HCT116 (cell line): ENCODE measurements at regions not wholly inside any gene's neighbourhood (a gene's known extent, or its start where the extent isn't known, plus 50 kb on each side); places are given as distances from the start of the nearest gene placed in this dataset.

ENCODE experiments used
- ATAC-seq: fragments of 200-7000 bp; cut with Tn5 transposase; 2 replicates; pipeline ENCODE4 v1.9.1; 2020; ENCODE audit warnings: mild to moderate bottlenecking, moderate library complexity
- BruUV-seq: library from RNA; stranded (reverse); fragments of 400-500 nt; replicated peaks from 2 replicates; lab custom pipeline; 2021; lab: Mats Ljungman, UMichigan
- CTCF ChIA-PET: fragments of 300-600 bp; sonication (Branson Sonifier 250); formaldehyde crosslinking; loops from one replicate; lab custom pipeline; 2021; ENCODE audit warnings: antibody characterized with exemption; lab: Charles Lee
- POLR2A ChIA-PET: fragments of 300-600, 350-600 bp; sonication (Branson Sonifier 250); formaldehyde crosslinking; loops from one replicate; lab custom pipeline; 2021; ENCODE audit warnings: antibody characterized with exemption; lab: Charles Lee
- RAD21 ChIA-PET, 2 experiments: fragments of 300-600 bp; sonication (Branson Sonifier 250); formaldehyde crosslinking; loops; one replicate each; lab custom pipeline; 2023; ENCODE audit warnings: low total read pairs in 2 of 2; ENCODE audit not compliant: uncharacterized antibody in 2 of 2, unreplicated experiment in 2 of 2, low non-redundant PET in 1 of 2; lab: Charles Lee
- DNase-seq: peaks from one replicate; pipeline ENCODE4 v3.0.0-alpha.2; 2010; ENCODE audit warnings: low read depth, low spot score
- H2AFZ ChIP-seq: fragments of 200-600 bp; shearing (Covaris generic), sonication (generic); 2 replicates; pipeline ENCODE4 v1.6.1; 2017; ENCODE audit warnings: low read depth, mixed run types, mixed read lengths, antibody characterized with exemption, low read length; ENCODE audit not compliant: poor library complexity, severe bottlenecking
- H3K27ac ChIP-seq: 2 replicates; pipeline ENCODE4 v1.5.1; 2012; ENCODE audit warnings: low read depth, low read length
- H3K27me3 ChIP-seq: fragments of 200-600 bp; sonication (generic); 2 replicates; pipeline ENCODE4 v1.6.1; 2016; ENCODE audit warnings: mixed run types, low read length, mixed read lengths; ENCODE audit not compliant: insufficient read depth
- H3K36me3 ChIP-seq, 2 experiments: fragments of 200-500 bp in 1 of 2; fragments of 200-600 bp in 1 of 2; sonication (Bioruptor generic) in 1 of 2; sonication (generic) in 1 of 2; 2 replicates each; pipeline versions ENCODE4 v1.5.1 to v1.6.1; 2014 to 2016; ENCODE audit warnings: low read length in 2 of 2, inconsistent platforms in 1 of 2, mixed read lengths in 1 of 2, mixed run types in 1 of 2; ENCODE audit not compliant: insufficient read depth in 2 of 2, control insufficient read depth in 1 of 2
- H3K4me1 ChIP-seq, 2 experiments: fragments of 200-600 bp in 1 of 2; sonication (generic) in 1 of 2; 2 replicates each; pipeline versions ENCODE4 v1.5.1 to v1.6.1; 2012 to 2017; ENCODE audit warnings: low read length in 2 of 2, inconsistent platforms in 1 of 2, mild to moderate bottlenecking in 1 of 2, mixed read lengths in 1 of 2, mixed run types in 1 of 2, moderate library complexity in 1 of 2; ENCODE audit not compliant: insufficient read depth in 2 of 2, control insufficient read depth in 1 of 2
- H3K4me2 ChIP-seq: fragments of 200-600 bp; sonication (generic); 2 replicates; pipeline ENCODE4 v1.6.1; 2017; ENCODE audit warnings: mixed run types, low read length, mixed read lengths
- H3K4me3 ChIP-seq, 2 experiments: fragments of 200-600 bp in 1 of 2; sonication (generic) in 1 of 2; replicated peaks in 1 of 2; 2 replicates each; pipeline ENCODE4 v1.5.1; 2011 to 2016; ENCODE audit warnings: low read length in 2 of 2, control low read depth in 1 of 2, low read depth in 1 of 2, mild to moderate bottlenecking in 1 of 2, mixed read lengths in 1 of 2, mixed run types in 1 of 2
- H3K79me2 ChIP-seq: fragments of 200-600 bp; sonication (generic); 2 replicates; pipeline ENCODE4 v1.6.1; 2017; ENCODE audit warnings: mild to moderate bottlenecking, mixed run types, low read length, moderate library complexity, mixed read lengths; ENCODE audit not compliant: insufficient read depth
- H3K9ac ChIP-seq: fragments of 200-600 bp; sonication (generic); 2 replicates; pipeline ENCODE4 v1.6.1; 2016; ENCODE audit warnings: low read length, mixed read lengths
- H3K9me2 ChIP-seq: fragments of 200-600 bp; sonication (generic), shearing (Covaris generic); 2 replicates; pipeline ENCODE4 v1.6.1; 2017; ENCODE audit warnings: mixed run types, mild to moderate bottlenecking, moderate library complexity; ENCODE audit not compliant: insufficient read depth
- H3K9me3 ChIP-seq, 2 experiments: fragments of 200-500 bp in 1 of 2; fragments of 200-600 bp in 1 of 2; sonication (Bioruptor generic) in 1 of 2; sonication (generic) in 1 of 2; 2 replicates each; pipeline ENCODE4 v1.6.1; 2014 to 2017; ENCODE audit warnings: low read length in 2 of 2, mixed read lengths in 2 of 2, inconsistent platforms in 1 of 2, low read depth in 1 of 2, mild to moderate bottlenecking in 1 of 2, mixed run types in 1 of 2, moderate library complexity in 1 of 2; ENCODE audit not compliant: control insufficient read depth in 1 of 2, insufficient read depth in 1 of 2
- H4K20me1 ChIP-seq: fragments of 200-600 bp; sonication (generic), shearing (Covaris generic); 2 replicates; pipeline ENCODE4 v1.6.1; 2017; ENCODE audit warnings: mixed run types, mild to moderate bottlenecking, moderate library complexity; ENCODE audit not compliant: insufficient read depth
- CBX3 ChIP-seq: IDR thresholded peaks from 2 replicates; pipeline ENCODE4 v1.6.1; 2012; ENCODE audit warnings: low read depth
- CTCF ChIP-seq, 3 experiments: fragments of 200-600 bp in 1 of 3; sonication (generic) in 1 of 3; IDR thresholded peaks in 2 of 3; conservative IDR thresholded peaks in 1 of 3; 2 replicates each; pipeline ENCODE4 v1.5.1; 2012 to 2017; ENCODE audit warnings: low read depth in 2 of 3, low read length in 2 of 3, antibody characterized with exemption in 1 of 3, borderline replicate concordance in 1 of 3, control low read depth in 1 of 3, mild to moderate bottlenecking in 1 of 3, mixed read lengths in 1 of 3, mixed run types in 1 of 3, moderate library complexity in 1 of 3; ENCODE audit not compliant: insufficient read depth in 1 of 3
- EGR1 ChIP-seq: IDR thresholded peaks from 2 replicates; pipeline ENCODE4 v1.6.1; 2012; ENCODE audit warnings: low read depth
- RAD21 ChIP-seq: IDR thresholded peaks from 2 replicates; pipeline ENCODE4 v1.6.1; 2012; ENCODE audit warnings: low read depth, mild to moderate bottlenecking
- SRF ChIP-seq: IDR thresholded peaks from 2 replicates; pipeline ENCODE4 v1.6.1; 2012; ENCODE audit warnings: low read depth
- ZFX ChIP-seq: fragments of 450-650 bp; IDR thresholded peaks from 2 replicates; pipeline ENCODE4 v1.6.1; 2017
- intact Hi-C: fragments of 100-400 bp; cut with micrococcal nuclease; formaldehyde crosslinking; loops from 2 replicates; pipeline ENCODE4 v1.10.0; 2022
- TF ChIP-seq, protein P1 (sequence below): IDR thresholded peaks from 2 replicates; pipeline ENCODE4 v1.6.1; 2011; ENCODE audit warnings: mild to moderate bottlenecking, low read length, moderate library complexity; ENCODE audit not compliant: insufficient replicate concordance; ENCODE audit errors: extremely low read depth

DNA sequence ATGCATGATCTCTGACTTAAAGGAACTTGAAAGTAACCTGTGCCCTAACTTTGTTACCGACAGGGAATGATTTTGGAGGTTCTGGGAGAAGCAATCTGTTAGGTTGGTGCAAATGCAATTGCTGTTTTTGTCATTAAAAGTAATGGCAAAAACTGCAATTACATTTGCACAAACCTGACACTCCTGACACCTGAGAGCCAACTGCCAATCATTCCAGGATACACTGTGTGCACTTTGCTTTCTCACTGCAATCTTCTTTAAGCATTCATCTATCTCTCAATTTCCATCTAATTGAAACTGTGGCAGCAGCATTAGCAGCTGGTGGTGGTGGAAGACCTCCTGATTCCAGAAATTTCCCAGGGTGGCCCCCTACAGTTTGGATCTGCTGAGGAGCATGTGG, 87.6 kb upstream of the CYP1B1 start (continued):
- TF ChIP-seq, protein P1, sequence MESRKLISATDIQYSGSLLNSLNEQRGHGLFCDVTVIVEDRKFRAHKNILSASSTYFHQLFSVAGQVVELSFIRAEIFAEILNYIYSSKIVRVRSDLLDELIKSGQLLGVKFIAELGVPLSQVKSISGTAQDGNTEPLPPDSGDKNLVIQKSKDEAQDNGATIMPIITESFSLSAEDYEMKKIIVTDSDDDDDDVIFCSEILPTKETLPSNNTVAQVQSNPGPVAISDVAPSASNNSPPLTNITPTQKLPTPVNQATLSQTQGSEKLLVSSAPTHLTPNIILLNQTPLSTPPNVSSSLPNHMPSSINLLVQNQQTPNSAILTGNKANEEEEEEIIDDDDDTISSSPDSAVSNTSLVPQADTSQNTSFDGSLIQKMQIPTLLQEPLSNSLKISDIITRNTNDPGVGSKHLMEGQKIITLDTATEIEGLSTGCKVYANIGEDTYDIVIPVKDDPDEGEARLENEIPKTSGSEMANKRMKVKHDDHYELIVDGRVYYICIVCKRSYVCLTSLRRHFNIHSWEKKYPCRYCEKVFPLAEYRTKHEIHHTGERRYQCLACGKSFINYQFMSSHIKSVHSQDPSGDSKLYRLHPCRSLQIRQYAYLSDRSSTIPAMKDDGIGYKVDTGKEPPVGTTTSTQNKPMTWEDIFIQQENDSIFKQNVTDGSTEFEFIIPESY, result no peak
- no peak for TF ChIP-seq CBX3
- TF ChIP-seq SRF, result no peak

- CTCF ChIA-PET, result interaction anchor here (0.7 to 1.1 kb wide), 3 partner anchors 11 to 112 kb away, joined by 3 to 4 read pairs (median 3); no protein-coding TSS in a partner anchor
Measured at GRCh38 chr2:38163006-38163405, 87.1 kb upstream of the CYP1B1 start.

More at GRCh38 chr2:38163006-38163405, 87.1 kb upstream of the CYP1B1 start:
- Histone ChIP-seq H3K27me3 (no peaks in the 10 kb centered on the region), H3K9ac (no peak overlapping the region), H3K4me1 (no peaks in the 10 kb centered on the region), H3K9me2 (no peaks in the 10 kb centered on the region), H3K79me2 (no peaks in the 10 kb centered on the region), H2AFZ (no peak overlapping the region), H3K4me2 (no peak overlapping the region), H3K36me3 (no peaks in the 10 kb centered on the region), H3K9me3 (no peaks in the 10 kb centered on the region), H3K4me3 (no peak overlapping the region), H4K20me1 (no peaks in the 10 kb centered on the region), H3K27ac (no peak overlapping the region)
- ChIA-PET POLR2A (interaction anchor here (1.0 kb wide), 1 partner anchor 16 kb away, joined by 3 read pairs; no protein-coding TSS in a partner anchor), RAD21 (no interaction called here)
- TF ChIP-seq CTCF (IDR thresholded peaks at IDR 0.05 in 2 of 3, conservative IDR thresholded peaks at IDR 0.05 in 1 of 3; ENCODE audit: borderline replicate concordance in 1 of 3, insufficient read depth in 1 of 3, low read depth in 2 of 3, low read length in 2 of 3) (peak in 1 of 3 experiments; percentile 21; a peak in 1 of 6 replicates), RAD21 (peak; percentile 43; the same call in 1 of the 2 replicates), ZFX (no peak), EGR1 (no peak), CBX3 (no peak)
- no TSS peak for BruUV-seq
- peak; percentile 52; the same call in 1 of the 2 replicates for ATAC-seq
- intact Hi-C loops, result loop anchor here (5.0 kb wide), 1 partner anchor 109 kb away; no protein-coding TSS in a partner anchor
- no peak for DNase-seq
